Neural cell (in vitro differentiated cells): ENCODE measurements at regions not wholly inside any gene's neighbourhood (a gene's known extent, or its start where the extent isn't known, plus 50 kb on each side); places are given as distances from the start of the nearest gene placed in this dataset.

Source experiments
- H2AFZ ChIP-seq: fragments of 200-600, 300-800 bp; sonication (generic), shearing (Covaris generic); 2 replicates; pipeline ENCODE4 v1.6.0; 2014; ENCODE audit warnings: low read depth, mild to moderate bottlenecking, antibody characterized with exemption, low read length, moderate library complexity
- H3F3A ChIP-seq: fragments of 200-600 bp; shearing (Covaris generic); 2 replicates; pipeline ENCODE4 v1.6.1; 2016; ENCODE audit warnings: mild to moderate bottlenecking, moderate library complexity, mixed read lengths, antibody characterized with exemption, low read length; ENCODE audit not compliant: insufficient read depth, poor library complexity, severe bottlenecking
- H3K27ac ChIP-seq: fragments of 200-600, 300-800 bp; sonication (generic), shearing (Covaris generic); 2 replicates; pipeline ENCODE4 v1.5.1; 2014; ENCODE audit warnings: mild to moderate bottlenecking, low read length, moderate library complexity
- H3K27me3 ChIP-seq: fragments of 300-800, 200-600 bp; sonication (generic), shearing (Covaris generic); 2 replicates; pipeline ENCODE4 v1.6.0; 2014; ENCODE audit warnings: mild to moderate bottlenecking, low read depth, low read length, moderate library complexity; ENCODE audit not compliant: insufficient read depth
- H3K36me3 ChIP-seq: fragments of 300-800, 200-600 bp; sonication (generic), shearing (Covaris generic); 2 replicates; pipeline ENCODE4 v1.5.1; 2014; ENCODE audit warnings: mild to moderate bottlenecking, antibody characterized with exemption, low read length, moderate library complexity; ENCODE audit not compliant: insufficient read depth
- H3K4me2 ChIP-seq: fragments of 300-800, 200-600 bp; sonication (generic), shearing (Covaris generic); 2 replicates; pipeline ENCODE4 v1.6.0; 2014; ENCODE audit warnings: mild to moderate bottlenecking, low read length
- H3K4me3 ChIP-seq: fragments of 300-800, 200-600 bp; sonication (generic), shearing (Covaris generic); 2 replicates; pipeline ENCODE4 v1.5.1; 2014; ENCODE audit warnings: mild to moderate bottlenecking, low read length, moderate library complexity
- H3K79me2 ChIP-seq: fragments of 200-600 bp; shearing (Covaris generic); replicated peaks from 2 replicates; pipeline ENCODE4 v1.6.0; 2014; ENCODE audit warnings: mild to moderate bottlenecking, low read length, moderate library complexity; ENCODE audit not compliant: insufficient read depth
- H3K9ac ChIP-seq: fragments of 300-800, 200-600 bp; sonication (generic), shearing (Covaris generic); 2 replicates; pipeline ENCODE4 v1.6.1; 2016; ENCODE audit warnings: mild to moderate bottlenecking, low read length, mixed read lengths
- H3K9me2 ChIP-seq: fragments of 200-600 bp; shearing (Covaris generic); 2 replicates; pipeline ENCODE4 v1.6.1; 2016; ENCODE audit warnings: mild to moderate bottlenecking, low read length, mixed read lengths; ENCODE audit not compliant: insufficient read depth
- H3K9me3 ChIP-seq: fragments of 200-600, 300-800 bp; sonication (generic), shearing (Covaris generic); 2 replicates; pipeline ENCODE4 v1.6.1; 2016; ENCODE audit warnings: mild to moderate bottlenecking, mixed run types, low read length, moderate library complexity, mixed read lengths
- H4K20me1 ChIP-seq: fragments of 200-600 bp; shearing (Covaris generic); 2 replicates; pipeline ENCODE4 v1.6.1; 2016; ENCODE audit warnings: mild to moderate bottlenecking, mixed run types; ENCODE audit not compliant: insufficient read depth
- CTCF ChIP-seq: fragments of 450-650 bp; IDR thresholded peaks from 2 replicates; pipeline ENCODE4 v1.5.1; 2014; ENCODE audit warnings: antibody characterized with exemption, mild to moderate bottlenecking, moderate library complexity; ENCODE audit not compliant: poor library complexity, severe bottlenecking
- EP300 ChIP-seq: fragments of 450-650 bp; conservative IDR thresholded peaks from 2 replicates; pipeline ENCODE4 v1.6.1; 2014; ENCODE audit warnings: antibody characterized with exemption, mild to moderate bottlenecking, moderate library complexity; ENCODE audit not compliant: poor library complexity, severe bottlenecking
- EZH2 ChIP-seq: fragments of 200-600, 300-800 bp; shearing (Covaris generic), sonication (generic); IDR thresholded peaks from 2 replicates; pipeline ENCODE4 v1.6.1; 2014; ENCODE audit warnings: antibody characterized with exemption, low read length, borderline replicate concordance, mild to moderate bottlenecking; ENCODE audit not compliant: insufficient read depth, poor library complexity, severe bottlenecking
- MXI1 ChIP-seq: fragments of 450-650 bp; conservative IDR thresholded peaks from 2 replicates; pipeline ENCODE4 v1.6.1; 2014; ENCODE audit warnings: antibody characterized with exemption, mild to moderate bottlenecking; ENCODE audit not compliant: poor library complexity, severe bottlenecking
- POLR2AphosphoS5 ChIP-seq: IDR thresholded peaks from 2 replicates; pipeline ENCODE4 v1.6.1; 2012
- RAD21 ChIP-seq: fragments of 450-650 bp; conservative IDR thresholded peaks from 2 replicates; pipeline ENCODE4 v1.6.1; 2014; ENCODE audit warnings: antibody characterized with exemption, mild to moderate bottlenecking, moderate library complexity
- REST ChIP-seq: IDR thresholded peaks from 2 replicates; pipeline ENCODE4 v1.6.1; 2012; ENCODE audit warnings: borderline replicate concordance
- SMC3 ChIP-seq: fragments of 450-650 bp; conservative IDR thresholded peaks from 2 replicates; pipeline ENCODE4 v1.6.1; 2014; ENCODE audit warnings: antibody characterized with exemption, mild to moderate bottlenecking, moderate library complexity; ENCODE audit not compliant: poor library complexity
- TAF1 ChIP-seq: IDR thresholded peaks from 2 replicates; pipeline ENCODE4 v1.6.1; 2012; ENCODE audit warnings: low read depth

- Histone ChIP-seq H4K20me1 (no peaks in the 10 kb centered on the region), H3K4me2 (no peak overlapping the region), H3K9me3 (no peaks in the 10 kb centered on the region), H3F3A (no peaks in the 10 kb centered on the region), H3K27me3 (no peaks in the 10 kb centered on the region), H3K79me2 (no peaks in the 10 kb centered on the region), H3K9ac (no peak overlapping the region), H3K9me2 (no peaks in the 10 kb centered on the region), H3K27ac (no peak overlapping the region), H2AFZ (no peak overlapping the region), H3K4me3 (no peak overlapping the region), H3K36me3 (no peaks in the 10 kb centered on the region)
- no peak for TF ChIP-seq MXI1
- TF ChIP-seq POLR2AphosphoS5, result no peak
- TF ChIP-seq REST, result no peak
- no peak for TF ChIP-seq EP300
- no peak for TF ChIP-seq CTCF
- TF ChIP-seq TAF1, result no peak
- no peak for TF ChIP-seq SMC3
- no peak for TF ChIP-seq EZH2
Observed at GRCh38 chr1:147434921-147435320, 106.4 kb upstream of the BCL9 start.

- no peak overlapping the region for H3K4me3 ChIP-seq
- no peak overlapping the region for H3K9ac ChIP-seq
- H3K27me3 ChIP-seq, result no peaks in the 10 kb centered on the region
- H3K79me2 ChIP-seq, result no peaks in the 10 kb centered on the region
- H4K20me1 ChIP-seq, result no peaks in the 10 kb centered on the region
- no peaks in the 10 kb centered on the region for H3F3A ChIP-seq
- no peaks in the 10 kb centered on the region for H3K36me3 ChIP-seq
- no peak overlapping the region for H3K27ac ChIP-seq
- H2AFZ ChIP-seq, result no peak overlapping the region
- TF ChIP-seq EP300 (no peak), RAD21 (no peak), SMC3 (no peak), POLR2AphosphoS5 (no peak), TAF1 (no peak), CTCF (no peak), REST (no peak), MXI1 (no peak), EZH2 (no peak)
- no peak overlapping the region for H3K4me2 ChIP-seq
- H3K9me3 ChIP-seq, result no peaks in the 10 kb centered on the region
- no peaks in the 10 kb centered on the region for H3K9me2 ChIP-seq
Observed at GRCh38 chr1:147444381-147444780, 96.9 kb upstream of the BCL9 start.
